ENCODE measurements at regions not wholly inside any gene's neighbourhood (a gene's known extent, or its start where the extent isn't known, plus 50 kb on each side); places are given as distances from the start of the nearest gene placed in this dataset.

- no peak overlapping the region for H3K4me3 Mint-ChIP-seq (ENCODE audit: unreplicated experiment)
- no peaks in the 10 kb centered on the region for H3K4me1 Mint-ChIP-seq (ENCODE audit: unreplicated experiment)
- H3K27me3 Mint-ChIP-seq (ENCODE audit: unreplicated experiment), result no peaks in the 10 kb centered on the region
- H3K27ac Mint-ChIP-seq (ENCODE audit: unreplicated experiment), result no peak overlapping the region
- H3K9me3 Mint-ChIP-seq (ENCODE audit: unreplicated experiment), result peaks cover 29% of the 10 kb centered on the region
- TF ChIP-seq CTCF (IDR thresholded peaks at IDR 0.05), result no peak
- H3K36me3 Mint-ChIP-seq (ENCODE audit: unreplicated experiment), result no peaks in the 10 kb centered on the region
- DNase-seq (ENCODE audit: extremely low spot score, unreplicated experiment), result no peak
Observed at GRCh38 chr7:53087274-53087673, 51.8 kb downstream of the POM121L12 start.

DNA sequence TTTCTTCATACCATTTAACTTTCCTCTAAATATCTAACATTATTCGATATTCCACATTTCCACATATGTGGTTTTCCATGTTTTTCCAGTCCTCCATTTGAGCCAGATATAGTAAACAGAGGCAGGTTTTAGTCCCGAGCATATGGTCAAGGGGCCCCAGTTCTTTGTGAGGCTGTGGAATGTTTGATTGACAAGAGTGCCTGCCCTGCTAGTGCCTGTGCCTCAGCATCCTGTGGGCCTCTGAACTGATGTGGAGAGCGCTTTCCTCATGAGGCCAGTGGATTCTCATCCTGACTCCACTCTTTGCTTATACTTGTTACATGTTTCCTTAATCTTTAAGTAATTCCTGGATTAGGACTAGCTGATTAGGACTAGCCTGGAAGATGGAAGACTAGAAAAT, 58.8 kb downstream of the POM121L12 start:
- H3K4me1 Mint-ChIP-seq (ENCODE audit: unreplicated experiment), result no peaks in the 10 kb centered on the region
- no peaks in the 10 kb centered on the region for H3K36me3 Mint-ChIP-seq (ENCODE audit: unreplicated experiment)
- DNase-seq (ENCODE audit: extremely low spot score, unreplicated experiment), result no peak
- H3K27ac Mint-ChIP-seq (ENCODE audit: unreplicated experiment), result no peak overlapping the region
- H3K4me3 Mint-ChIP-seq (ENCODE audit: unreplicated experiment), result no peak overlapping the region
- no peak for TF ChIP-seq CTCF (IDR thresholded peaks at IDR 0.05)
- H3K27me3 Mint-ChIP-seq (ENCODE audit: unreplicated experiment), result no peaks in the 10 kb centered on the region
- H3K9me3 Mint-ChIP-seq (ENCODE audit: unreplicated experiment), result peaks cover 12% of the 10 kb centered on the region

DNA sequence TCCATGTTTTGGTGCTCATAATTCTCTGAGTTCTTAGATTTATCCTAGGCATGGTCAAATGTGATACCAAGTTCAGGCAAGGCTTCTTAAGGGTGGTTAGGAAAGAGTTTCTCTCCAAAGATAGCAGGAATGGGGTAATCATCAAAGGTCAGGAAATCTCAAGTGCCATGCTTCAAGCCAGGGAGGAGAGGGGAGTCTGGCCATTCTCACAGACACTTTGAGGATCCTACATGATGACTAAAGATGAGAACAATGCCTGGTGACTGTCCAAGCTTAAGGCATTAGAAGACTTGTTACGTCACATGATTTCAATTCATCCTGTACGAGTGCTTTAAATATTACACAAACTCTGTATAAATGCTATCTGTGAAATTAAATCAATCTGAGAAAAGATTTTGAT, 59.4 kb downstream of the POM121L12 start:
- no peak for TF ChIP-seq CTCF (IDR thresholded peaks at IDR 0.05)
- no peak overlapping the region for H3K27ac Mint-ChIP-seq (ENCODE audit: unreplicated experiment)
- no peaks in the 10 kb centered on the region for H3K27me3 Mint-ChIP-seq (ENCODE audit: unreplicated experiment)
- peaks cover 12% of the 10 kb centered on the region for H3K9me3 Mint-ChIP-seq (ENCODE audit: unreplicated experiment)
- no peaks in the 10 kb centered on the region for H3K4me1 Mint-ChIP-seq (ENCODE audit: unreplicated experiment)
- no peak for DNase-seq (ENCODE audit: extremely low spot score, unreplicated experiment)
- H3K4me3 Mint-ChIP-seq (ENCODE audit: unreplicated experiment), result no peak overlapping the region
- H3K36me3 Mint-ChIP-seq (ENCODE audit: unreplicated experiment), result no peaks in the 10 kb centered on the region

- H3K27ac Mint-ChIP-seq (ENCODE audit: unreplicated experiment), result no peak overlapping the region
- no peak for DNase-seq (ENCODE audit: extremely low spot score, unreplicated experiment)
- no peaks in the 10 kb centered on the region for H3K36me3 Mint-ChIP-seq (ENCODE audit: unreplicated experiment)
- H3K9me3 Mint-ChIP-seq (ENCODE audit: unreplicated experiment), result peaks cover 20% of the 10 kb centered on the region
- no peaks in the 10 kb centered on the region for H3K27me3 Mint-ChIP-seq (ENCODE audit: unreplicated experiment)
- TF ChIP-seq CTCF (IDR thresholded peaks at IDR 0.05), result no peak
- no peaks in the 10 kb centered on the region for H3K4me1 Mint-ChIP-seq (ENCODE audit: unreplicated experiment)
- H3K4me3 Mint-ChIP-seq (ENCODE audit: unreplicated experiment), result no peak overlapping the region
Observed at GRCh38 chr7:53095731-53096501, 60.5 kb downstream of the POM121L12 start.

DNA sequence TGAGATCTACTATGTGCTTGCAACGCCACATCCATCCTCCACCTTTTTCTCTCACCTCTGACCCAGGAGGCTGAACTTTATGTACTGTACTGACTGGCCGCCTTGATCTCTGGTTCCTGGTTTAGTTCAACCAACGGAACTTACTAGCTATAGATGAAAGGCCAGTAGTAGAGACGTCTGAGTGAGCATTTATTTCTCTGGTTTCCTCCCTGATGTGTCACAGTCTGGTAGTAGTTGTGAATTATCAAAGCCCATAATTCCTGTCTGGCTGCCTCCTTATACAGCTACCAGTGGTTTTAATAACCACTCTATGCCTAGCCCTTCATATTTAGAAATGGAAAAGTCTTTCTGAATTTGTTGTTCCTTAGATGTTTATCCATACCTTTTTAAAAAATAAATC, 64.7 kb downstream of the POM121L12 start:
- H3K9me3 Mint-ChIP-seq (ENCODE audit: unreplicated experiment), result peaks cover 31% of the 10 kb centered on the region

More for the DNA sequence above, 64.7 kb downstream of the POM121L12 start:
- Mint-ChIP-seq H3K4me1 (ENCODE audit: unreplicated experiment) (no peaks in the 10 kb centered on the region), H3K27me3 (ENCODE audit: unreplicated experiment) (no peaks in the 10 kb centered on the region), H3K36me3 (ENCODE audit: unreplicated experiment) (no peaks in the 10 kb centered on the region), H3K27ac (ENCODE audit: unreplicated experiment) (no peak overlapping the region), H3K4me3 (ENCODE audit: unreplicated experiment) (no peak overlapping the region)
- no peak for DNase-seq (ENCODE audit: extremely low spot score, unreplicated experiment)
- no peak for TF ChIP-seq CTCF (IDR thresholded peaks at IDR 0.05)
